A172 (cell line): ENCODE measurements at regions not wholly inside any gene's neighbourhood (a gene's known extent, or its start where the extent isn't known, plus 50 kb on each side); places are given as distances from the start of the nearest gene placed in this dataset.
"Not testable (repeated sequence)": the region's sequence is repeated elsewhere in the genome, so short reads cannot be mapped to it uniquely, and the experiment has no call there.

Source experiments
- DNase-seq: peaks from one replicate; pipeline ENCODE4 v3.0.0-alpha.2; 2015; ENCODE audit warnings: low spot score

DNA sequence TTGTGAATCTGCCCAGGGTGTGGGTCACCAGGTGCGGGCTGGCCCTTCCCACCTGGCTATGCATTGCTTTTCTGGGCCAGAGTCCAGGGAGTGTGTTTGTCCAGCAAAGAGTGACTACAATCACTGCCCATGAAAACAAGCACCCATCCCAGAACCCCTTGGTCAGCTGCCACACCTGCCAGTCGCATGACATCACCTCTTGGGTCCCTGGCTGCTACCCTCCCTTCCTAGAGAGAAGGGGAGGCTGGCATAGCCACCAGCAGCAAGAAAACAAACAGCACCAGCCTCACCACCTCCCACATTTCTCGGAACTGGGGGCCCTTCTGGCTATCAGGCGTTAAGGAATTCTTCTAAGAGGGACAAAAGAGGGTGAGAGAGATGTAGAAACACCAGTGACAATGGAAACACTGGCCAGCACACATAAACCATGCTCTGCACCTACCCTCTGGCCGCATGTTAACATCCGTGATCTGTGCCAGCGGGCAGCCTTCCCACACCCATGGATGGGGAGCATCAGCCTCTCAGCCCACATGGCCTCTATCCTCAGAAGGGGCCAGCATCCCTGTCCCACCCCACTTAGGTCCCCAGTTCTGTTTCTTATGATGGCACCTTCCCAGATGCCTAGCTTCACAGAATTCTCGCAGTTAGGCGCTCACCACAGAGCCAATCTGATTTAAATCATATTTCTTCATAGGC is 109.7 kb upstream of the GLI2 start:
- peak; percentile 34 for DNase-seq

- DNase-seq, result no peak
Measured at GRCh38 chr2:120626566-120626965, 109.1 kb upstream of the GLI2 start.

DNA sequence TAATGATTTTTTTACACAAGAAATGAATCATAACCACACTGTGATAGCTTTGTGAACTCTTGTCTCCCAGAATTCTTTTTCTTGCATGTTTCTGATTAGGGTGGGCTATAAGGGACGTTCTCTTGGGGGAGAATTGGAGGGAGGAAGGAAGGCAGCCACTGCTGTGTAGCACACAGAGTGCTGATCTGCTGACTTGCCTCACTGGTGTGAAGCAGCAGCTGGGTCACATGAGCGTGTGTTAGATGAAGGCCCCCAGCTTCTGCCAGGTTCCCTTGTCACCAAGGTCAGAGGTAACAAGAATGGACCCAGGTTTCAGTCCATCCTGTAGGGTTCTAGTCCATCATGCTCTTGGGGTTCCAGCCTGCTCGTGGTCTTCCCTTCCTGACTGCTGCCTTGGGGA is 107.4 kb upstream of the GLI2 start:
- no peak for DNase-seq

- no peak for DNase-seq
Measured at GRCh38 chr2:120629241-120629895, 106.3 kb upstream of the GLI2 start.

GRCh38 chr2:120630031-120630701 is 105.5 kb upstream of the GLI2 start:
- DNase-seq, result no peak

DNA sequence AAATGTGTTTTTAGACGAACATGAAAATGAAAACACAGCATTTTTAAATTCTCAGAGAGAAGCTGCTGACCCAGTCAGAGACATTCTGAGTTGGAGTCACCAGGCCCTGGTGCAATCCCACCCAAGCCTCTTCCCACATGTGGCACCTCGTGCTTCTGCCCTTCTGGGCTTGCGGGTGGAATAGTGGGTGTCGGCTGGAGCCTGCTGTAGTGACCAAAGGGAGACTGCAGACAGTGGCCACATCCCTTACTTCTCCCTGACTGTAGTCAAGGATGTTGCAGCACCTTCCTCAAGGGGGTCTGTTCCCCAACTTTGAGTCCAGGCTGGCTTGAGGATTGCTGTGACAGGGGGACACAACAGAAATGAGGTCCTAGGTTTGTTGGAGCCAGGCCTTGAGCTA is 104.4 kb upstream of the GLI2 start:
- no peak for DNase-seq

GRCh38 chr2:120631724-120632123 is 103.9 kb upstream of the GLI2 start:
- DNase-seq, result no peak

GRCh38 chr2:120632796-120633646 is 102.6 kb upstream of the GLI2 start:
- no peak for DNase-seq

- no peak for DNase-seq
Measured at GRCh38 chr2:120634533-120634932, 101.1 kb upstream of the GLI2 start.

GRCh38 chr2:120635146-120635545 is 100.5 kb upstream of the GLI2 start:
- DNase-seq, result no peak

GRCh38 chr2:120637847-120638246 is 97.8 kb upstream of the GLI2 start:
- DNase-seq, result no peak

DNA sequence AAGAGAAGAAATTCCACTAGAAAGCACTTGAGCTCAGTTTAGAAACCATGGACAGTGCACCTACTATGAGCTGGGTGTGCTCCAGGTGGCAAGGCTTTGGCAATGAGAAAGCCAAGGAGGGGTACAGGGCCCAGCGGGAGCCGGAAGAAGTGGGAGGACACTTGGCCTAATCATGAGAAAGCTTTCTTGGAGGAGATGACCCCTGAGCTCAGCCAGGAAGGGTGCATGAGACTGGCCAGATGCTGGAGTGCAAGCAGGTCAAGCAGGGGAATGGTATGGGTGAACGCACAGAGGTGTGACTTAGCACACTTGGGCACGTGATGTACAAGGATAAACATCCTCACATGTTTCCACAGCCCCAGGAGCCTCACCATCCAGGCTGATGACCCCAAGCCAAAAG is 97.2 kb upstream of the GLI2 start:
- no peak for DNase-seq

- no peak for DNase-seq
Measured at GRCh38 chr2:120641366-120641771, 94.3 kb upstream of the GLI2 start.

GRCh38 chr2:120642646-120643045 is 93.0 kb upstream of the GLI2 start:
- no peak for DNase-seq

GRCh38 chr2:120646994-120647393 is 88.7 kb upstream of the GLI2 start:
- DNase-seq, result no peak

- DNase-seq, result peak; percentile 33
Measured at GRCh38 chr2:120647487-120647886, 88.2 kb upstream of the GLI2 start.

DNA sequence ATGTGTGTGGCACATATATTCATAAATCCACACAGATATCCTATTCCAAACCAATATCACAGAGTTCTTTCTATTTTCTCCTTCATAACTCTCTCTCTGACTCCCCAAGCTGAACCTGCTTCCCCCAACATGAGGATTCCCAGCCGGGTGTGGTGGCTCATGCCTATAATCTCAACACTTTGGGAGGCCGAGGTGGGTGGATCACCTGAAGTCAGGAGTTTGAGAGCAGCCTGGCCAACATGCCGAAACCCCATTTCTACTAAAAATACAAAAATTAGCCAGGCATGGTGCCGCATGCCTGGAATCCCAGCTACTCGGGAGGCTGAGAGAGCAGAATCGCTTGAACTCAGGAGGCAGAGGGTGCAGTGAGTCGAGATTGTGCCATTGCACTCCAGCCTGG is 86.3 kb upstream of the GLI2 start:
- DNase-seq, result not testable (repeated sequence)

DNA sequence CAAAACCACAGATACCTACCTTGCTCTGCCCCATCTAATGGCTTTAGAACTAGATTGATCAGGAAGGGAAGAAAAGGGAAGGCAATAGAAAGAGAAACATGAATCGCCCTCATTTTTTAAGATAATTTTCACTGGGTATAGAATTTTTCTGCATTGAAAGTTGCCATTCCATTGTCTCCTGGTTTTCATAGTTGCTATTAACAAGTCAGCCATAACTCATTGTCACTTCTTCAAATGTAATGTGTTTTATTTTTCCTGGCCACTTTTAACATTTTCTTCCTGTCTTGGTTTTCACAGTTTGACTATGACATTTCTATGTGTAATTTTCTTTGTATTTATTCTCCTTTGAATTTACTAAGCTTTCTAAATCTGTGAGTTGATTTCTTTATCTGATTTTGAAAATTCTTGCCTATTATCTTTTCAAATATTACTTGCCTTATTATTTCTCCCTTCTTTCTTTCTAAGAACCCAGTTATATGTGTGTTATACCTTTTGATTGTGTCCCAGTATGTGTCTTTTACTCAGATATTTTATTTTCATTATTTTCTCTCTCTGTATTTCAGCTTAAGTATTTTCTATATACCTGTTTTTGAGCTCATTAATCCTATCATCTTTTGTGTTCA is 85.5 kb upstream of the GLI2 start:
- DNase-seq, result no peak

DNA sequence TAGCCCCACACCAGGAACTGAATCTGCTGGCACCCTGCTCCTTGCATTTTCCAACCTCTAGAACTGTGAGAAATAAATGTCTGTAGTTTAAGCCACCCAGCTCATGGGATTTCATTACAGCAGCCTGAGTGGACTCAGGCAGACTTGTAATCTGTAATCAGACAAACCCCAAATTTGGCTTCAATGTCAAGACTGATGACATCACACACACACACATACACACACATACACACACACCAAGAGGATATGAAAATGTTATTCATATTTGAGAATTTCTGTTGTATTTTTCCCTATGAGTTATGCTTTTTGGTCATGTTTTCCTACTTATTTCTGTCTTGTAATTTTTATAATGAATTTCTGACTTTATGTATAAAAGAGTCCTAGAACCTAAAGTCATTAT is 83.8 kb upstream of the GLI2 start:
- no peak for DNase-seq

- DNase-seq, result no peak
Measured at GRCh38 chr2:120653046-120653445, 82.6 kb upstream of the GLI2 start.

GRCh38 chr2:120653871-120654270 is 81.8 kb upstream of the GLI2 start:
- no peak for DNase-seq
